K562 (cell line): ENCODE measurements at regions not wholly inside any gene's neighbourhood (a gene's known extent, or its start where the extent isn't known, plus 50 kb on each side); places are given as distances from the start of the nearest gene placed in this dataset.

ENCODE experiments used
- ARID3B ChIP-seq: fragments of 250-450 bp; sonication (Bioruptor Pico); IDR thresholded peaks from 2 replicates; pipeline ENCODE4 v1.4.0; 2020; ENCODE audit warnings: borderline replicate concordance
- BRD9 ChIP-seq: fragments of 450-650 bp; IDR thresholded peaks from 2 replicates; pipeline ENCODE4 v1.6.1; 2018; ENCODE audit warnings: low read depth; ENCODE audit not compliant: partially characterized antibody
- CREB1 ChIP-seq, 2 experiments: sonication (generic) in 1 of 2; formaldehyde crosslinking in 1 of 2; IDR thresholded peaks; 2 replicates each; pipeline versions ENCODE4 v1.6.1 to v1.8.0; 2012 to 2022; ENCODE audit warnings: inconsistent platforms in 1 of 2, mild to moderate bottlenecking in 1 of 2, missing genetic modification reagents in 1 of 2, moderate library complexity in 1 of 2
- EP300 ChIP-seq: IDR thresholded peaks from 2 replicates; pipeline ENCODE4 v1.6.1; 2012; ENCODE audit warnings: low read length, improper control_type of control experiment
- EP400 ChIP-seq: fragments of 450-650 bp; IDR thresholded peaks from 2 replicates; pipeline ENCODE4 v1.6.1; 2017; ENCODE audit warnings: antibody characterized with exemption, mild to moderate bottlenecking, moderate library complexity
- ERF ChIP-seq: fragments of 450-650 bp; formaldehyde crosslinking; IDR thresholded peaks from 2 replicates; pipeline ENCODE4 v1.4.0; 2020; ENCODE audit warnings: mild to moderate bottlenecking, mixed read lengths
- FIP1L1 ChIP-seq: fragments of 200-400 bp; formaldehyde crosslinking; IDR thresholded peaks from 2 replicates; pipeline ENCODE4 v1.6.1; 2018; ENCODE audit warnings: mild to moderate bottlenecking, low read depth, low read length; ENCODE audit not compliant: poor library complexity, severe bottlenecking
- FOS ChIP-seq: IDR thresholded peaks from 3 replicates; pipeline ENCODE4 v1.6.1; 2011; ENCODE audit not compliant: insufficient read length; ENCODE audit errors: extremely low read depth
- GABPB1 ChIP-seq: sonication (generic); formaldehyde crosslinking; IDR thresholded peaks from 2 replicates; pipeline ENCODE4 v1.8.0; 2022; ENCODE audit warnings: mild to moderate bottlenecking, missing genetic modification reagents
- HNRNPLL ChIP-seq: fragments of 200-400 bp; formaldehyde crosslinking; IDR thresholded peaks from 2 replicates; pipeline ENCODE4 v1.6.1; 2017; ENCODE audit warnings: low read length, low read depth, mild to moderate bottlenecking; ENCODE audit not compliant: poor library complexity, severe bottlenecking
- IRF2 ChIP-seq: sonication (generic); formaldehyde crosslinking; IDR thresholded peaks from 2 replicates; pipeline ENCODE4 v1.8.1; 2022; ENCODE audit warnings: mild to moderate bottlenecking, missing genetic modification reagents
- KLF16 ChIP-seq: IDR thresholded peaks from 2 replicates; pipeline ENCODE4 v1.6.1; 2016; ENCODE audit warnings: antibody characterized with exemption
- NUFIP1 ChIP-seq: fragments of 450-650 bp; IDR thresholded peaks from 2 replicates; pipeline ENCODE4 v1.6.1; 2018; ENCODE audit not compliant: partially characterized antibody
- SETDB1 ChIP-seq: IDR thresholded peaks from one replicate; pipeline ENCODE4 v1.6.1; 2012; ENCODE audit warnings: low read length, control low read depth, inconsistent platforms
- SLC30A9 ChIP-seq: fragments of 250-450 bp; sonication (Bioruptor Pico); IDR thresholded peaks from 2 replicates; pipeline ENCODE4 v1.8.0; 2022; ENCODE audit warnings: mild to moderate bottlenecking, moderate library complexity
- SREBF1 ChIP-seq: fragments of 150-350 bp; IDR thresholded peaks from 2 replicates; pipeline ENCODE4 v1.6.1; 2014; ENCODE audit warnings: antibody characterized with exemption, low read depth, low read length, borderline replicate concordance
- ZBTB33 ChIP-seq: sonication (generic); formaldehyde crosslinking; IDR thresholded peaks from 2 replicates; pipeline ENCODE4 v1.8.1; 2023; ENCODE audit warnings: mild to moderate bottlenecking, missing genetic modification reagents
- ZNF79 ChIP-seq: fragments of 250-450 bp; sonication (Bioruptor Pico); IDR thresholded peaks from 2 replicates; pipeline ENCODE4 v1.4.0; 2020; ENCODE audit warnings: low read depth, mild to moderate bottlenecking, moderate library complexity
- TF ChIP-seq, protein P1 (sequence below): IDR thresholded peaks from 2 replicates; pipeline ENCODE4 v1.6.1; 2011; ENCODE audit warnings: borderline replicate concordance, low read depth, mild to moderate bottlenecking, moderate library complexity, low read length; ENCODE audit not compliant: insufficient read depth, poor library complexity, severe bottlenecking
- TF ChIP-seq, protein P2 (sequence below): fragments of 250-450 bp; sonication (Bioruptor Pico); IDR thresholded peaks from 2 replicates; pipeline ENCODE4 v1.5.0; 2022; ENCODE audit warnings: mild to moderate bottlenecking

GRCh38 chr16:85377388-85378144 is 235.6 kb upstream of the GSE1 start (continued):
- TF ChIP-seq, protein P1, sequence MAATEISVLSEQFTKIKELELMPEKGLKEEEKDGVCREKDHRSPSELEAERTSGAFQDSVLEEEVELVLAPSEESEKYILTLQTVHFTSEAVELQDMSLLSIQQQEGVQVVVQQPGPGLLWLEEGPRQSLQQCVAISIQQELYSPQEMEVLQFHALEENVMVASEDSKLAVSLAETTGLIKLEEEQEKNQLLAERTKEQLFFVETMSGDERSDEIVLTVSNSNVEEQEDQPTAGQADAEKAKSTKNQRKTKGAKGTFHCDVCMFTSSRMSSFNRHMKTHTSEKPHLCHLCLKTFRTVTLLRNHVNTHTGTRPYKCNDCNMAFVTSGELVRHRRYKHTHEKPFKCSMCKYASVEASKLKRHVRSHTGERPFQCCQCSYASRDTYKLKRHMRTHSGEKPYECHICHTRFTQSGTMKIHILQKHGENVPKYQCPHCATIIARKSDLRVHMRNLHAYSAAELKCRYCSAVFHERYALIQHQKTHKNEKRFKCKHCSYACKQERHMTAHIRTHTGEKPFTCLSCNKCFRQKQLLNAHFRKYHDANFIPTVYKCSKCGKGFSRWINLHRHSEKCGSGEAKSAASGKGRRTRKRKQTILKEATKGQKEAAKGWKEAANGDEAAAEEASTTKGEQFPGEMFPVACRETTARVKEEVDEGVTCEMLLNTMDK: no peak
- TF ChIP-seq HNRNPLL: no peak
- TF ChIP-seq GABPB1 (CRISPR knock-in tag): 0 out of 2 replicates have a peak, but pooled peaks have one; percentile 43
- no peak for TF ChIP-seq SETDB1
- no peak for TF ChIP-seq FIP1L1
- TF ChIP-seq ZNF79 (CRISPR knock-in tag): peak; percentile 58; the same call in 1 of the 2 replicates
- TF ChIP-seq EP300: peak; percentile 85
- no peak for TF ChIP-seq IRF2 (CRISPR knock-in tag)
- no peak for TF ChIP-seq SREBF1
- TF ChIP-seq BRD9: peak; percentile 80
- no peak for TF ChIP-seq NUFIP1
- no peak for TF ChIP-seq ARID3B (CRISPR knock-in tag)
- TF ChIP-seq CREB1 (IDR thresholded peaks at IDR 0.05): no peak
- no peak for TF ChIP-seq CREB1 (CRISPR knock-in tag; IDR thresholded peaks at IDR 0.05)
- TF ChIP-seq, protein P2, sequence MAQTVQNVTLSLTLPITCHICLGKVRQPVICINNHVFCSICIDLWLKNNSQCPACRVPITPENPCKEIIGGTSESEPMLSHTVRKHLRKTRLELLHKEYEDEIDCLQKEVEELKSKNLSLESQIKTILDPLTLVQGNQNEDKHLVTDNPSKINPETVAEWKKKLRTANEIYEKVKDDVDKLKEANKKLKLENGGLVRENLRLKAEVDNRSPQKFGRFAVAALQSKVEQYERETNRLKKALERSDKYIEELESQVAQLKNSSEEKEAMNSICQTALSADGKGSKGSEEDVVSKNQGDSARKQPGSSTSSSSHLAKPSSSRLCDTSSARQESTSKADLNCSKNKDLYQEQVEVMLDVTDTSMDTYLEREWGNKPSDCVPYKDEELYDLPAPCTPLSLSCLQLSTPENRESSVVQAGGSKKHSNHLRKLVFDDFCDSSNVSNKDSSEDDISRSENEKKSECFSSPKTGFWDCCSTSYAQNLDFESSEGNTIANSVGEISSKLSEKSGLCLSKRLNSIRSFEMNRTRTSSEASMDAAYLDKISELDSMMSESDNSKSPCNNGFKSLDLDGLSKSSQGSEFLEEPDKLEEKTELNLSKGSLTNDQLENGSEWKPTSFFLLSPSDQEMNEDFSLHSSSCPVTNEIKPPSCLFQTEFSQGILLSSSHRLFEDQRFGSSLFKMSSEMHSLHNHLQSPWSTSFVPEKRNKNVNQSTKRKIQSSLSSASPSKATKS (CRISPR knock-in tag): no peak
- no peak for TF ChIP-seq EP400
- TF ChIP-seq ZBTB33: no peak
- peak; percentile 77 for TF ChIP-seq KLF16
- TF ChIP-seq FOS: no peak
- no peak for TF ChIP-seq SLC30A9 (CRISPR knock-in tag)
- 0 out of 2 replicates have a peak, but pooled peaks have one; percentile 29 for TF ChIP-seq ERF (CRISPR knock-in tag)
